HCT116 (cell line): ENCODE measurements at regions not wholly inside any gene's neighbourhood (a gene's known extent, or its start where the extent isn't known, plus 50 kb on each side); places are given as distances from the start of the nearest gene placed in this dataset.
A peak's percentile ranks its signal among the peaks of the same experiment; 100 is the strongest.

Source experiments
- ATAC-seq: fragments of 200-7000 bp; cut with Tn5 transposase; 2 replicates; pipeline ENCODE4 v1.9.1; 2020; ENCODE audit warnings: mild to moderate bottlenecking, moderate library complexity
- BruUV-seq: library from RNA; stranded (reverse); fragments of 400-500 nt; replicated peaks from 2 replicates; lab custom pipeline; 2021; lab: Mats Ljungman, UMichigan
- CTCF ChIA-PET: fragments of 300-600 bp; sonication (Branson Sonifier 250); formaldehyde crosslinking; loops from one replicate; lab custom pipeline; 2021; ENCODE audit warnings: antibody characterized with exemption; lab: Charles Lee
- POLR2A ChIA-PET: fragments of 300-600, 350-600 bp; sonication (Branson Sonifier 250); formaldehyde crosslinking; loops from one replicate; lab custom pipeline; 2021; ENCODE audit warnings: antibody characterized with exemption; lab: Charles Lee
- RAD21 ChIA-PET, 2 experiments: fragments of 300-600 bp; sonication (Branson Sonifier 250); formaldehyde crosslinking; loops; one replicate each; lab custom pipeline; 2023; ENCODE audit warnings: low total read pairs in 2 of 2; ENCODE audit not compliant: uncharacterized antibody in 2 of 2, unreplicated experiment in 2 of 2, low non-redundant PET in 1 of 2; lab: Charles Lee
- DNase-seq: peaks from one replicate; pipeline ENCODE4 v3.0.0-alpha.2; 2010; ENCODE audit warnings: low read depth, low spot score
- H2AFZ ChIP-seq: fragments of 200-600 bp; shearing (Covaris generic), sonication (generic); 2 replicates; pipeline ENCODE4 v1.6.1; 2017; ENCODE audit warnings: low read depth, mixed run types, mixed read lengths, antibody characterized with exemption, low read length; ENCODE audit not compliant: poor library complexity, severe bottlenecking
- H3K27ac ChIP-seq: 2 replicates; pipeline ENCODE4 v1.5.1; 2012; ENCODE audit warnings: low read depth, low read length
- H3K27me3 ChIP-seq: fragments of 200-600 bp; sonication (generic); 2 replicates; pipeline ENCODE4 v1.6.1; 2016; ENCODE audit warnings: mixed run types, low read length, mixed read lengths; ENCODE audit not compliant: insufficient read depth
- H3K36me3 ChIP-seq, 2 experiments: fragments of 200-500 bp in 1 of 2; fragments of 200-600 bp in 1 of 2; sonication (Bioruptor generic) in 1 of 2; sonication (generic) in 1 of 2; 2 replicates each; pipeline versions ENCODE4 v1.5.1 to v1.6.1; 2014 to 2016; ENCODE audit warnings: low read length in 2 of 2, inconsistent platforms in 1 of 2, mixed read lengths in 1 of 2, mixed run types in 1 of 2; ENCODE audit not compliant: insufficient read depth in 2 of 2, control insufficient read depth in 1 of 2
- H3K4me1 ChIP-seq, 2 experiments: fragments of 200-600 bp in 1 of 2; sonication (generic) in 1 of 2; 2 replicates each; pipeline versions ENCODE4 v1.5.1 to v1.6.1; 2012 to 2017; ENCODE audit warnings: low read length in 2 of 2, inconsistent platforms in 1 of 2, mild to moderate bottlenecking in 1 of 2, mixed read lengths in 1 of 2, mixed run types in 1 of 2, moderate library complexity in 1 of 2; ENCODE audit not compliant: insufficient read depth in 2 of 2, control insufficient read depth in 1 of 2
- H3K4me2 ChIP-seq: fragments of 200-600 bp; sonication (generic); 2 replicates; pipeline ENCODE4 v1.6.1; 2017; ENCODE audit warnings: mixed run types, low read length, mixed read lengths
- H3K4me3 ChIP-seq, 2 experiments: fragments of 200-600 bp in 1 of 2; sonication (generic) in 1 of 2; replicated peaks in 1 of 2; 2 replicates each; pipeline ENCODE4 v1.5.1; 2011 to 2016; ENCODE audit warnings: low read length in 2 of 2, control low read depth in 1 of 2, low read depth in 1 of 2, mild to moderate bottlenecking in 1 of 2, mixed read lengths in 1 of 2, mixed run types in 1 of 2
- H3K79me2 ChIP-seq: fragments of 200-600 bp; sonication (generic); 2 replicates; pipeline ENCODE4 v1.6.1; 2017; ENCODE audit warnings: mild to moderate bottlenecking, mixed run types, low read length, moderate library complexity, mixed read lengths; ENCODE audit not compliant: insufficient read depth
- H3K9ac ChIP-seq: fragments of 200-600 bp; sonication (generic); 2 replicates; pipeline ENCODE4 v1.6.1; 2016; ENCODE audit warnings: low read length, mixed read lengths
- H3K9me2 ChIP-seq: fragments of 200-600 bp; sonication (generic), shearing (Covaris generic); 2 replicates; pipeline ENCODE4 v1.6.1; 2017; ENCODE audit warnings: mixed run types, mild to moderate bottlenecking, moderate library complexity; ENCODE audit not compliant: insufficient read depth
- H3K9me3 ChIP-seq, 2 experiments: fragments of 200-500 bp in 1 of 2; fragments of 200-600 bp in 1 of 2; sonication (Bioruptor generic) in 1 of 2; sonication (generic) in 1 of 2; 2 replicates each; pipeline ENCODE4 v1.6.1; 2014 to 2017; ENCODE audit warnings: low read length in 2 of 2, mixed read lengths in 2 of 2, inconsistent platforms in 1 of 2, low read depth in 1 of 2, mild to moderate bottlenecking in 1 of 2, mixed run types in 1 of 2, moderate library complexity in 1 of 2; ENCODE audit not compliant: control insufficient read depth in 1 of 2, insufficient read depth in 1 of 2
- H4K20me1 ChIP-seq: fragments of 200-600 bp; sonication (generic), shearing (Covaris generic); 2 replicates; pipeline ENCODE4 v1.6.1; 2017; ENCODE audit warnings: mixed run types, mild to moderate bottlenecking, moderate library complexity; ENCODE audit not compliant: insufficient read depth
- CEBPB ChIP-seq: IDR thresholded peaks from 2 replicates; pipeline ENCODE4 v1.6.1; 2012; ENCODE audit warnings: low read depth
- EGR1 ChIP-seq: IDR thresholded peaks from 2 replicates; pipeline ENCODE4 v1.6.1; 2012; ENCODE audit warnings: low read depth
- EZH2 ChIP-seq: fragments of 200-600 bp; sonication (generic); IDR thresholded peaks from 2 replicates; pipeline ENCODE4 v1.6.1; 2017; ENCODE audit warnings: antibody characterized with exemption, mixed run types
- FOSL1 ChIP-seq: IDR thresholded peaks from 2 replicates; pipeline ENCODE4 v1.6.1; 2012; ENCODE audit warnings: low read depth
- JUND ChIP-seq: IDR thresholded peaks from 2 replicates; pipeline ENCODE4 v1.6.1; 2012
- MAX ChIP-seq: IDR thresholded peaks from 2 replicates; pipeline ENCODE4 v1.6.1; 2012
- POLR2A ChIP-seq: IDR thresholded peaks from 2 replicates; pipeline ENCODE4 v1.7.0; 2011; ENCODE audit warnings: borderline replicate concordance; ENCODE audit not compliant: insufficient read depth, insufficient read length; ENCODE audit errors: extremely low read depth
- SP1 ChIP-seq: IDR thresholded peaks from 2 replicates; pipeline ENCODE4 v1.6.1; 2012; ENCODE audit warnings: low read depth
- SRF ChIP-seq: IDR thresholded peaks from 2 replicates; pipeline ENCODE4 v1.6.1; 2012; ENCODE audit warnings: low read depth
- TCF7L2 ChIP-seq: IDR thresholded peaks from 2 replicates; pipeline ENCODE4 v1.7.0; 2011; ENCODE audit warnings: borderline replicate concordance, inconsistent platforms; ENCODE audit not compliant: insufficient read depth, insufficient read length; ENCODE audit errors: extremely low read depth
- intact Hi-C: fragments of 100-400 bp; cut with micrococcal nuclease; formaldehyde crosslinking; loops from 2 replicates; pipeline ENCODE4 v1.10.0; 2022
- TF ChIP-seq, protein P1 (sequence below): IDR thresholded peaks from 2 replicates; pipeline ENCODE4 v1.6.1; 2012
- TF ChIP-seq, protein P2 (sequence below): IDR thresholded peaks from 2 replicates; pipeline ENCODE4 v1.6.1; 2012; ENCODE audit warnings: low read depth

- Histone ChIP-seq H3K4me3 (no peak overlapping the region), H3K27ac (no peak overlapping the region), H3K79me2 (no peaks in the 10 kb centered on the region), H4K20me1 (no peaks in the 10 kb centered on the region), H3K4me1 (peaks cover 0 to 9% of the 10 kb centered on the region in 2 experiments; a peak in 2 of 4 replicates), H3K4me2 (no peak overlapping the region), H2AFZ (no peak overlapping the region), H3K9me2 (no peaks in the 10 kb centered on the region), H3K27me3 (no peaks in the 10 kb centered on the region), H3K9ac (no peak overlapping the region), H3K9me3 (no peaks in the 10 kb centered on the region), H3K36me3 (no peaks in the 10 kb centered on the region)
- ChIA-PET CTCF (no interaction called here), POLR2A (no interaction called here), RAD21 (no interaction called here)
- intact Hi-C loops: no loop called here
- no TSS peak for BruUV-seq
- DNase-seq (no peak), ATAC-seq (no peak)
- no peak for TF ChIP-seq EGR1
- TF ChIP-seq, protein P1, sequence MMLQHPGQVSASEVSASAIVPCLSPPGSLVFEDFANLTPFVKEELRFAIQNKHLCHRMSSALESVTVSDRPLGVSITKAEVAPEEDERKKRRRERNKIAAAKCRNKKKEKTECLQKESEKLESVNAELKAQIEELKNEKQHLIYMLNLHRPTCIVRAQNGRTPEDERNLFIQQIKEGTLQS: no peak
- TF ChIP-seq TCF7L2: no peak
- no peak for TF ChIP-seq CEBPB
- no peak for TF ChIP-seq POLR2A
- TF ChIP-seq MAX: no peak
- TF ChIP-seq, all 23 proteins: peak for 0
Observed at GRCh38 chr12:67764946-67765619, 116.5 kb downstream of the DYRK2 start.

DNA sequence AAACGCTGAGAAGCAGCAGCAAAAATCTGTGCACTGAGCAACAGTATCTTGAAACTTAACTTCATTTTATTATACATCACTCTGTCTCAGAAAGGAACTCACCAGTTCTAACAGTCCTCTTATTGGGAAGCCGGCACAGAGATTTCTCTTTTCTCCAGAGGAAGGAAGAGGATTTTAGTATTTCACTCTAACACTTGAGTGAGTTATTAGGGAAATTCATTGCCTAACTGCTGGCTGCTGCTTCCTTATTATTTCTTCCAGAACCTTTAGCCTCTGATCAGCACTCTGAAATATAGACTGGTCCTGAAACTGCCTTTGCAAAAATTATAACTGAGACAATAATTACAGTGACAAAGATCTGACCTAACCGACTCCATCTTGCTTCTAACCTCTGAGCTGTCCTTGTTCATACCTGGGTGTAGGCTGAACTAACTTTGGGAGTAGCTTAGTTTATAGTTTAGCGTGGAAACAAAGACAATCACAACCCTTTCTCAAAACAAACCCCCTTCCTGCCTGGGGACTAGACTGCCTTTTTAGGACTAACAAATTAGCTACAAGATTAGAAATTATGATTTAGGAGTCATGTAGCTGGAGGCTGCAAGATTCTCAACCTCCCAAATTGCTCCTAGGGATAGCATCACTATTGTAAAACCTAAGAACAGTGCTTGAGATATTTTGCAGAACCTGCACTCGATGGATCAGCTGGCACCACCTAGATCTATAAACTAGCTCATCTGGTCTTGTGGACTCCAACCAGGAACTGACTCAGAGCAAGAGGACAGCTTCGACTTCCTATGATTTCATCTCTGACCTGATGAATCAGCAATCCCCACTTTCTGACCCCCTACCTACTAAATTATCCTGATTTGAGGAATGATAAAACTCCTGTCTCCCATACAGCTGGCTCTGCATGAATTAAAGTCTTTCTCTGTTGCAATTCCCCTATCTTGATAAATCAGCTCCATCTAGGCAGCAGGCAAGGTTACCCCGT lies 117.5 kb downstream of the DYRK2 start:
- peak overlapping the region; percentile 37 for H3K4me2 ChIP-seq
- no peaks in the 10 kb centered on the region for H3K79me2 ChIP-seq
- intact Hi-C loops: no loop called here
- no peaks in the 10 kb centered on the region for H3K36me3 ChIP-seq
- ATAC-seq (no peak), DNase-seq (no peak)
- CTCF ChIA-PET: no interaction called here
- no peak overlapping the region for H3K4me3 ChIP-seq
- no peaks in the 10 kb centered on the region for H3K9me2 ChIP-seq
- RAD21 ChIA-PET: no interaction called here
- H3K27ac ChIP-seq: no peak overlapping the region
- H3K27me3 ChIP-seq: no peaks in the 10 kb centered on the region
- TF ChIP-seq SRF (no peak), FOSL1 (0 out of 2 replicates have a peak, but pooled peaks have one; percentile 31), POLR2A (no peak), JUND (peak; percentile 48), EZH2 (no peak), SP1 (no peak), CEBPB (no peak)
- TF ChIP-seq, protein P2, sequence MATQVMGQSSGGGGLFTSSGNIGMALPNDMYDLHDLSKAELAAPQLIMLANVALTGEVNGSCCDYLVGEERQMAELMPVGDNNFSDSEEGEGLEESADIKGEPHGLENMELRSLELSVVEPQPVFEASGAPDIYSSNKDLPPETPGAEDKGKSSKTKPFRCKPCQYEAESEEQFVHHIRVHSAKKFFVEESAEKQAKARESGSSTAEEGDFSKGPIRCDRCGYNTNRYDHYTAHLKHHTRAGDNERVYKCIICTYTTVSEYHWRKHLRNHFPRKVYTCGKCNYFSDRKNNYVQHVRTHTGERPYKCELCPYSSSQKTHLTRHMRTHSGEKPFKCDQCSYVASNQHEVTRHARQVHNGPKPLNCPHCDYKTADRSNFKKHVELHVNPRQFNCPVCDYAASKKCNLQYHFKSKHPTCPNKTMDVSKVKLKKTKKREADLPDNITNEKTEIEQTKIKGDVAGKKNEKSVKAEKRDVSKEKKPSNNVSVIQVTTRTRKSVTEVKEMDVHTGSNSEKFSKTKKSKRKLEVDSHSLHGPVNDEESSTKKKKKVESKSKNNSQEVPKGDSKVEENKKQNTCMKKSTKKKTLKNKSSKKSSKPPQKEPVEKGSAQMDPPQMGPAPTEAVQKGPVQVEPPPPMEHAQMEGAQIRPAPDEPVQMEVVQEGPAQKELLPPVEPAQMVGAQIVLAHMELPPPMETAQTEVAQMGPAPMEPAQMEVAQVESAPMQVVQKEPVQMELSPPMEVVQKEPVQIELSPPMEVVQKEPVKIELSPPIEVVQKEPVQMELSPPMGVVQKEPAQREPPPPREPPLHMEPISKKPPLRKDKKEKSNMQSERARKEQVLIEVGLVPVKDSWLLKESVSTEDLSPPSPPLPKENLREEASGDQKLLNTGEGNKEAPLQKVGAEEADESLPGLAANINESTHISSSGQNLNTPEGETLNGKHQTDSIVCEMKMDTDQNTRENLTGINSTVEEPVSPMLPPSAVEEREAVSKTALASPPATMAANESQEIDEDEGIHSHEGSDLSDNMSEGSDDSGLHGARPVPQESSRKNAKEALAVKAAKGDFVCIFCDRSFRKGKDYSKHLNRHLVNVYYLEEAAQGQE: no peak
- TF ChIP-seq, protein P1: no peak
- peak overlapping the region; percentile 14 for H2AFZ ChIP-seq
- H3K9ac ChIP-seq: no peak overlapping the region
- no peaks in the 10 kb centered on the region for H3K9me3 ChIP-seq
- H4K20me1 ChIP-seq: no peaks in the 10 kb centered on the region
- peaks cover 0 to 9% of the 10 kb centered on the region in 2 experiments; a peak in 2 of 4 replicates for H3K4me1 ChIP-seq
- BruUV-seq: no TSS peak
- POLR2A ChIA-PET: interaction anchor here (1.2 kb wide), 1 partner anchor 16 kb away, joined by 3 read pairs; no protein-coding TSS in a partner anchor
